Fibroblast of gingiva (primary cell): ENCODE measurements at regions not wholly inside any gene's neighbourhood (a gene's known extent, or its start where the extent isn't known, plus 50 kb on each side); places are given as distances from the start of the nearest gene placed in this dataset.

Experiments
- DNase-seq: peaks from one replicate; pipeline ENCODE4 v3.0.0-alpha.2; 2011; ENCODE audit warnings: low read depth

GRCh38 chr14:22477569-22478194 lies 111.3 kb downstream of the DAD1 start:
- DNase-seq: no peak

GRCh38 chr14:22476887-22477286 lies 112.1 kb downstream of the DAD1 start:
- DNase-seq: no peak

- DNase-seq: no peak
Observed at GRCh38 chr14:22476005-22476751, 112.8 kb downstream of the DAD1 start.

- no peak for DNase-seq
Observed at GRCh38 chr14:22475381-22475780, 113.6 kb downstream of the DAD1 start.

- DNase-seq: no peak
Observed at GRCh38 chr14:22474730-22475351, 114.2 kb downstream of the DAD1 start.

GRCh38 chr14:22472935-22473854 lies 115.8 kb downstream of the DAD1 start:
- peak; percentile 21 for DNase-seq

GRCh38 chr14:22472466-22472865 lies 116.6 kb downstream of the DAD1 start:
- no peak for DNase-seq

- peak; percentile 6 for DNase-seq
Observed at GRCh38 chr14:22471545-22472121, 117.4 kb downstream of the DAD1 start.

- DNase-seq: no peak
Observed at GRCh38 chr14:22469538-22470303, 119.3 kb downstream of the DAD1 start.

GRCh38 chr14:22468830-22469229 lies 120.2 kb downstream of the DAD1 start:
- no peak for DNase-seq

GRCh38 chr14:22466491-22466890 lies 122.5 kb downstream of the DAD1 start:
- no peak for DNase-seq

- no peak for DNase-seq
Observed at GRCh38 chr14:22465201-22465840, 123.7 kb downstream of the DAD1 start.

- no peak for DNase-seq
Observed at GRCh38 chr14:22464422-22465142, 124.4 kb downstream of the DAD1 start.

- DNase-seq: no peak
Observed at GRCh38 chr14:22463763-22464173, 125.3 kb downstream of the DAD1 start.

GRCh38 chr14:22462923-22463322 lies 126.1 kb downstream of the DAD1 start:
- DNase-seq: no peak

GRCh38 chr14:22460461-22461195 lies 128.4 kb downstream of the DAD1 start:
- DNase-seq: no peak

GRCh38 chr14:22458737-22459136 lies 130.3 kb downstream of the DAD1 start:
- DNase-seq: no peak

- no peak for DNase-seq
Observed at GRCh38 chr14:22456998-22457594, 131.9 kb downstream of the DAD1 start.

- no peak for DNase-seq
Observed at GRCh38 chr14:22456421-22456820, 132.6 kb downstream of the DAD1 start.
